Endothelial cell (in vitro differentiated cells): ENCODE measurements at regions not wholly inside any gene's neighbourhood (a gene's known extent, or its start where the extent isn't known, plus 50 kb on each side); places are given as distances from the start of the nearest gene placed in this dataset.

ENCODE experiments used
- DNase-seq: peaks from one replicate; pipeline ENCODE4 v3.0.0; 2021; ENCODE audit warnings: low spot score
- H3K27ac Mint-ChIP-seq: one replicate; pipeline ENCODE4 v1.8.0; 2021; ENCODE audit warnings: mixed read lengths, inconsistent platforms; ENCODE audit not compliant: unreplicated experiment
- H3K27me3 Mint-ChIP-seq: one replicate; pipeline ENCODE4 v1.8.0; 2021; ENCODE audit warnings: mild to moderate bottlenecking, moderate library complexity, mixed read lengths, inconsistent platforms; ENCODE audit not compliant: unreplicated experiment
- H3K36me3 Mint-ChIP-seq: one replicate; pipeline ENCODE4 v1.8.0; 2021; ENCODE audit warnings: mild to moderate bottlenecking, low read depth, mixed read lengths, inconsistent platforms; ENCODE audit not compliant: unreplicated experiment
- H3K4me1 Mint-ChIP-seq: one replicate; pipeline ENCODE4 v1.8.0; 2021; ENCODE audit warnings: mild to moderate bottlenecking, mixed read lengths, inconsistent platforms; ENCODE audit not compliant: unreplicated experiment
- H3K4me3 Mint-ChIP-seq: one replicate; pipeline ENCODE4 v1.8.0; 2021; ENCODE audit warnings: mild to moderate bottlenecking, mixed read lengths, inconsistent platforms; ENCODE audit not compliant: unreplicated experiment
- H3K9me3 Mint-ChIP-seq: one replicate; pipeline ENCODE4 v1.8.0; 2021; ENCODE audit warnings: mixed read lengths, inconsistent platforms; ENCODE audit not compliant: unreplicated experiment
- TF ChIP-seq, protein P1 (sequence below): fragments of 200-600 bp; sonication (generic); IDR thresholded peaks from one replicate; pipeline ENCODE4 v1.5.0; 2021; ENCODE audit warnings: antibody characterized with exemption; ENCODE audit not compliant: unreplicated experiment

DNA sequence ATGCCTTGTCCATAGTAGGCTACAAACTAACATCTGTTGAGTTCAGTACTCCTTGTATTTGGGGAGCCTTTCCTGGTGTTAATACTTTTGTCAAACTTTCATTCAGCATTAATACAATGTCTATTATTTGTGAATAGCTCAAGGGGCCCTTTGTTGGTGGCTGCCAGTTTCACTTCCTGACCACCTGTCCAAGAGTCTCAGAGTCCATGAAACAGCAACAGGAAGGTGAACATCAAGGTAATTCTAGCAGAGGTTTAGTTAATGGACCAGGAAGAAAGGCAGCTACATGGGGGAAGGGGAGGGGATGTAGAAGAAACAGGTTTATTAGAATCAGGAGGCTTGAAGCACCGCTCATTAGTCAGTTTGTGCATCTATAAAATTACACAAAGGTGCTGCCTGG is 386.9 kb downstream of the PDCD6IP start:
- Mint-ChIP-seq H3K9me3 (no peaks in the 10 kb centered on the region), H3K27ac (no peak overlapping the region), H3K27me3 (no peaks in the 10 kb centered on the region), H3K36me3 (no peaks in the 10 kb centered on the region), H3K4me3 (no peak overlapping the region), H3K4me1 (peaks cover 4% of the 10 kb centered on the region)
- no peak for DNase-seq
- TF ChIP-seq, protein P1, sequence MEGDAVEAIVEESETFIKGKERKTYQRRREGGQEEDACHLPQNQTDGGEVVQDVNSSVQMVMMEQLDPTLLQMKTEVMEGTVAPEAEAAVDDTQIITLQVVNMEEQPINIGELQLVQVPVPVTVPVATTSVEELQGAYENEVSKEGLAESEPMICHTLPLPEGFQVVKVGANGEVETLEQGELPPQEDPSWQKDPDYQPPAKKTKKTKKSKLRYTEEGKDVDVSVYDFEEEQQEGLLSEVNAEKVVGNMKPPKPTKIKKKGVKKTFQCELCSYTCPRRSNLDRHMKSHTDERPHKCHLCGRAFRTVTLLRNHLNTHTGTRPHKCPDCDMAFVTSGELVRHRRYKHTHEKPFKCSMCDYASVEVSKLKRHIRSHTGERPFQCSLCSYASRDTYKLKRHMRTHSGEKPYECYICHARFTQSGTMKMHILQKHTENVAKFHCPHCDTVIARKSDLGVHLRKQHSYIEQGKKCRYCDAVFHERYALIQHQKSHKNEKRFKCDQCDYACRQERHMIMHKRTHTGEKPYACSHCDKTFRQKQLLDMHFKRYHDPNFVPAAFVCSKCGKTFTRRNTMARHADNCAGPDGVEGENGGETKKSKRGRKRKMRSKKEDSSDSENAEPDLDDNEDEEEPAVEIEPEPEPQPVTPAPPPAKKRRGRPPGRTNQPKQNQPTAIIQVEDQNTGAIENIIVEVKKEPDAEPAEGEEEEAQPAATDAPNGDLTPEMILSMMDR: no peak

DNA sequence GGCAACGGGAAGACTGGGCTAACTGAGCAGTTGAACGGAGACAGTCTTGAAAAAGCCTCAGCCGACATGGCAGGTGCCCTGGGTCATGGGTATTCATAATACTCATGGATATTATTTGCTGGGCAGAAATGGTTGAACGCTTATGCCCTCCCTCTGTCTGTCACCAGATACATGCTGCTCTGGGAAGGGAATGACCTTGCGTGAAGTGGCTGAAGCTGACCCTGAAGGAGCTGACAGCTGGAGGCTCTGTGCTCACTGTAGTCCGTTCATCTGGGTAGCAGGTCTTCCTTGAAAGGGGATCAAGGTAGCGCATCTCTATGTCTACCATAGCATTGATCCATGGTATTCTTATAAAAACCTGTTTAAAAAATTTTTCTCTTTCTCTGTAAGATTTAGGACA is 390.7 kb downstream of the PDCD6IP start:
- Mint-ChIP-seq H3K36me3 (no peaks in the 10 kb centered on the region), H3K9me3 (no peaks in the 10 kb centered on the region), H3K27me3 (no peaks in the 10 kb centered on the region), H3K4me1 (peaks cover under 1% of the 10 kb centered on the region), H3K4me3 (no peak overlapping the region), H3K27ac (no peak overlapping the region)
- DNase-seq: no peak
- TF ChIP-seq, protein P1: no peak

DNA sequence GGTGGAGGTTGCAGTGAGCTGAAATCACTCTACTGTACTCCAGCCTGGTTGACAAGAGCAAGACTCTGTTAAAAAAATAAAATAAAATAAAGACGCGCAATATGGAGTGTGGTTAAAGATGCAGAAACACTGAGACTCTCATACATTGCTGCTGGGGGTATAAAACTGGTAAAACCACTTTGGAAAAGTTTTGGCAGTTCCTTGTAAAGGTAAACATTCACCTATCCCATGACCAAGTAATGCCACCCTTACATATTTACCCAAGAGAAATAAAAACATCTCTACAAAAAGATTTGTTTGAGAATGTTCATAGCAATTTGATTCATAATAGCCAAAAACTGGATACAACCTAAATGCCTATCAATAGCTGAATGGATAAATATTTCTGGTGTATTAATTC is 398.5 kb downstream of the PDCD6IP start:
- no peaks in the 10 kb centered on the region for H3K9me3 Mint-ChIP-seq
- H3K4me1 Mint-ChIP-seq: peaks cover 14% of the 10 kb centered on the region
- no peaks in the 10 kb centered on the region for H3K36me3 Mint-ChIP-seq
- no peak for DNase-seq
- H3K27me3 Mint-ChIP-seq: no peaks in the 10 kb centered on the region
- TF ChIP-seq, protein P1: no peak
- no peak overlapping the region for H3K27ac Mint-ChIP-seq
- H3K4me3 Mint-ChIP-seq: no peak overlapping the region

DNA sequence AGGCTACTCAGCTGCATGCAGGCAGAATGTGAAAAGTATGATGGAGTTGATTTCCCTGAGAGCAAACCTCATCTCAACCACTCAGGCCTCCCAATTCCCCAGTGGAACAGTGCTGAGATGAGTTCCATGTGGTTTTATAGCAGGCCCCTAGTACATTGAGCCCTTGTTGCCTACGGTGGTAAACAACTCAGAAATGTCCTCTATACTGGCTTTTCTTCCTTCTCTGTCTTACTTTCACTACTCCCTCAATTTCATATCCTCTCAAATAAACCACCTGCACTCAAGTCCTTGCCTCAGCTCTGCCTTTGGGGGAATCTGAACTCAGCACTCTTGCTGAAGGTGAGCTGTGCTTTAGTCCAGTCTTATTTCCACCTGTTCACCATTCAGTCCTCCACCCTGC is 399.9 kb downstream of the PDCD6IP start:
- H3K4me3 Mint-ChIP-seq: no peak overlapping the region
- peaks cover 14% of the 10 kb centered on the region for H3K4me1 Mint-ChIP-seq
- H3K9me3 Mint-ChIP-seq: no peaks in the 10 kb centered on the region
- no peak overlapping the region for H3K27ac Mint-ChIP-seq
- TF ChIP-seq, protein P1: no peak
- H3K36me3 Mint-ChIP-seq: no peaks in the 10 kb centered on the region
- DNase-seq: no peak
- H3K27me3 Mint-ChIP-seq: no peaks in the 10 kb centered on the region

DNA sequence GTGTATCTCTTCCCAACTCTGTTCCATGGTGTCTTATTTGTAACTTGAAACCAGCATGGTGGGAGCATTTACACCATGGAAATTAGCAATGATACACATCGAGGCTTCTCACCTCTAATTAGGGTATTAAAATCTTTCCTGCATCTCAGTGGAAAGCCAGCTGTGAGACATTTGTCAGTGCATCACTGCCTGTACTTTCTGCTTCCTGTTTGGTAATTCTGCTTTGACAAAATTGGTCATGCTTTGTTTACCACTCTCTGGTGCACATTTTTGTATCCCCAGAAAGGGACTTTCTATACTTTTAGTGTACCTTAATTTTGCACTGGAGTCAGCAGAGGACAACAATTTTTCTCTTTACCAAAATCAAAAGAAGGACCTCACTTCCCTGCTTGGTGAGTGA is 402.1 kb downstream of the PDCD6IP start:
- Mint-ChIP-seq H3K27me3 (no peaks in the 10 kb centered on the region), H3K36me3 (no peaks in the 10 kb centered on the region), H3K4me1 (peaks cover 14% of the 10 kb centered on the region), H3K27ac (no peak overlapping the region), H3K9me3 (no peaks in the 10 kb centered on the region), H3K4me3 (no peak overlapping the region)
- DNase-seq: no peak
- TF ChIP-seq, protein P1: no peak
